Esophagus squamous epithelium (tissue), 4 donors: ENCODE measurements at regions not wholly inside any gene's neighbourhood (a gene's known extent, or its start where the extent isn't known, plus 50 kb on each side); places are given as distances from the start of the nearest gene placed in this dataset.

Experiments used
- POLR2A ChIP-seq, 4 donors: fragments of 450-650 bp; IDR thresholded peaks; one replicate each; pipeline ENCODE4 v1.6.1; 2017; ENCODE audit warnings: antibody characterized with exemption in 4 of 4, mild to moderate bottlenecking in 4 of 4, moderate library complexity in 3 of 4
- TF ChIP-seq, protein P1 (sequence below), 6 experiments: fragments of 450-650 bp in 4 of 6; fragments of 200-600 bp in 2 of 6; sonication (generic) in 2 of 6; IDR thresholded peaks; one replicate each; pipeline ENCODE4 v1.5.1; 2016 to 2019; ENCODE audit warnings: antibody characterized with exemption in 6 of 6, mild to moderate bottlenecking in 4 of 6, moderate library complexity in 4 of 6

GRCh38 chr12:46454981-46455380, 82.4 kb upstream of the SLC38A2 start:
- TF ChIP-seq, protein P1, sequence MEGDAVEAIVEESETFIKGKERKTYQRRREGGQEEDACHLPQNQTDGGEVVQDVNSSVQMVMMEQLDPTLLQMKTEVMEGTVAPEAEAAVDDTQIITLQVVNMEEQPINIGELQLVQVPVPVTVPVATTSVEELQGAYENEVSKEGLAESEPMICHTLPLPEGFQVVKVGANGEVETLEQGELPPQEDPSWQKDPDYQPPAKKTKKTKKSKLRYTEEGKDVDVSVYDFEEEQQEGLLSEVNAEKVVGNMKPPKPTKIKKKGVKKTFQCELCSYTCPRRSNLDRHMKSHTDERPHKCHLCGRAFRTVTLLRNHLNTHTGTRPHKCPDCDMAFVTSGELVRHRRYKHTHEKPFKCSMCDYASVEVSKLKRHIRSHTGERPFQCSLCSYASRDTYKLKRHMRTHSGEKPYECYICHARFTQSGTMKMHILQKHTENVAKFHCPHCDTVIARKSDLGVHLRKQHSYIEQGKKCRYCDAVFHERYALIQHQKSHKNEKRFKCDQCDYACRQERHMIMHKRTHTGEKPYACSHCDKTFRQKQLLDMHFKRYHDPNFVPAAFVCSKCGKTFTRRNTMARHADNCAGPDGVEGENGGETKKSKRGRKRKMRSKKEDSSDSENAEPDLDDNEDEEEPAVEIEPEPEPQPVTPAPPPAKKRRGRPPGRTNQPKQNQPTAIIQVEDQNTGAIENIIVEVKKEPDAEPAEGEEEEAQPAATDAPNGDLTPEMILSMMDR (IDR thresholded peaks at IDR 0.05) = no peak
- TF ChIP-seq POLR2A (IDR thresholded peaks at IDR 0.05) = no peak
